A673 (cell line): ENCODE measurements at regions not wholly inside any gene's neighbourhood (a gene's known extent, or its start where the extent isn't known, plus 50 kb on each side); places are given as distances from the start of the nearest gene placed in this dataset.

Experiments used
- CTCF ChIP-seq: fragments of 300-800, 200-600 bp; sonication (generic); conservative IDR thresholded peaks from 2 replicates; pipeline ENCODE4 v1.5.1; 2017; ENCODE audit warnings: low read depth, mild to moderate bottlenecking, antibody characterized with exemption, low read length, moderate library complexity, mixed read lengths
- EZH2 ChIP-seq: fragments of 200-600 bp; sonication (generic); IDR thresholded peaks from 2 replicates; pipeline ENCODE4 v1.6.1; 2017; ENCODE audit warnings: borderline replicate concordance, low read depth, mild to moderate bottlenecking, mixed read lengths, antibody characterized with exemption, low read length; ENCODE audit not compliant: poor library complexity, severe bottlenecking

GRCh38 chr7:53607961-53608360, 572.5 kb downstream of the POM121L12 start:
- no peak for TF ChIP-seq CTCF
- TF ChIP-seq EZH2 = no peak
